ENCODE measurements at regions not wholly inside any gene's neighbourhood (a gene's known extent, or its start where the extent isn't known, plus 50 kb on each side); places are given as distances from the start of the nearest gene placed in this dataset.

GRCh38 chr9:7238247-7238637 is 480.5 kb downstream of the KDM4C start:
- Histone ChIP-seq H3K4me2 (ENCODE audit: extremely low read depth, insufficient read depth, low read length) (no peak overlapping the region), H3K9ac (ENCODE audit: insufficient read depth, low read length) (no peak overlapping the region), H4K20me1 (ENCODE audit: control insufficient read depth, extremely low read depth, insufficient read depth, low read length) (no peaks in the 10 kb centered on the region), H3K9me3 (ENCODE audit: control insufficient read depth, insufficient read depth, low read depth, low read length) (no peaks in the 10 kb centered on the region), H3K36me3 (ENCODE audit: control insufficient read depth, insufficient read depth, low read length) (no peaks in the 10 kb centered on the region), H3K4me3 (replicated peaks in 1 of 4; ENCODE audit: control extremely low read depth in 1 of 4, insufficient read depth in 1 of 4, low read depth in 3 of 4, low read length in 4 of 4) (no peak overlapping the region), H2AFZ (ENCODE audit: low read length) (no peak overlapping the region), H3K79me2 (ENCODE audit: control insufficient read depth, insufficient read depth, low read length) (no peaks in the 10 kb centered on the region), H3K4me1 (ENCODE audit: control insufficient read depth, extremely low read depth, insufficient read depth, low read length) (no peaks in the 10 kb centered on the region), H3K27me3 (ENCODE audit: control insufficient read depth, insufficient read depth, low read length) (no peaks in the 10 kb centered on the region), H3K27ac (ENCODE audit: insufficient read depth, low read length) (no peak overlapping the region)
- no peak for DNase-seq (ENCODE audit: low read depth in 2 of 2)
- TF ChIP-seq, protein P1, sequence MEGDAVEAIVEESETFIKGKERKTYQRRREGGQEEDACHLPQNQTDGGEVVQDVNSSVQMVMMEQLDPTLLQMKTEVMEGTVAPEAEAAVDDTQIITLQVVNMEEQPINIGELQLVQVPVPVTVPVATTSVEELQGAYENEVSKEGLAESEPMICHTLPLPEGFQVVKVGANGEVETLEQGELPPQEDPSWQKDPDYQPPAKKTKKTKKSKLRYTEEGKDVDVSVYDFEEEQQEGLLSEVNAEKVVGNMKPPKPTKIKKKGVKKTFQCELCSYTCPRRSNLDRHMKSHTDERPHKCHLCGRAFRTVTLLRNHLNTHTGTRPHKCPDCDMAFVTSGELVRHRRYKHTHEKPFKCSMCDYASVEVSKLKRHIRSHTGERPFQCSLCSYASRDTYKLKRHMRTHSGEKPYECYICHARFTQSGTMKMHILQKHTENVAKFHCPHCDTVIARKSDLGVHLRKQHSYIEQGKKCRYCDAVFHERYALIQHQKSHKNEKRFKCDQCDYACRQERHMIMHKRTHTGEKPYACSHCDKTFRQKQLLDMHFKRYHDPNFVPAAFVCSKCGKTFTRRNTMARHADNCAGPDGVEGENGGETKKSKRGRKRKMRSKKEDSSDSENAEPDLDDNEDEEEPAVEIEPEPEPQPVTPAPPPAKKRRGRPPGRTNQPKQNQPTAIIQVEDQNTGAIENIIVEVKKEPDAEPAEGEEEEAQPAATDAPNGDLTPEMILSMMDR (conservative IDR thresholded peaks at IDR 0.05 in 1 of 2, IDR thresholded peaks at IDR 0.05 in 1 of 2; ENCODE audit: low read depth in 1 of 2, low read length in 2 of 2): no peak
- TF ChIP-seq EZH2 (IDR thresholded peaks at IDR 0.05; ENCODE audit: low read length, missing control alignments): no peak

- TF ChIP-seq, protein P1 (conservative IDR thresholded peaks at IDR 0.05 in 1 of 2, IDR thresholded peaks at IDR 0.05 in 1 of 2; ENCODE audit: low read depth in 1 of 2, low read length in 2 of 2): no peak
Observed at GRCh38 chr9:7237473-7238246, 479.9 kb downstream of the KDM4C start.

DNA sequence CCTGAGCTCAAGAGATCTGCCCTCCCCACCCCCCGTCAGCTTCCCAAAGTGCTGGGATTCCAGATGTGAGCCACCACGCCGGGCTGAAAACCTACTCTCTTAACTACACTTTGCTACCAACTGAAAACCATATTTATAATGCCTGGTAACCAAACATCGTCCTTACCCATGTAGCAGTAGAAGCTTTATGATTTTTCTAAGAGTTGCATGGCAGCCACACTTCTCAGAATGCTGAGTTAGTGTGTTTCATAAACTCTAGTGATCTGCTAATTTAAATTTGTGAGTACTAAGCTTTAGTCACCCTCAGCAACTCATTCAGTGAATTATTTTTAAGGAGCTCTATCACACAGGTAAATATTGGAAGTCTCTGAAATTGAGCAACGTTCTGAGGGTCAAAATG is 478.4 kb downstream of the KDM4C start:
- H3K79me2 ChIP-seq (ENCODE audit: control insufficient read depth, insufficient read depth, low read length): no peaks in the 10 kb centered on the region
- H2AFZ ChIP-seq (ENCODE audit: low read length): no peak overlapping the region
- H3K4me2 ChIP-seq (ENCODE audit: extremely low read depth, insufficient read depth, low read length): no peak overlapping the region
- no peaks in the 10 kb centered on the region for H4K20me1 ChIP-seq (ENCODE audit: control insufficient read depth, extremely low read depth, insufficient read depth, low read length)
- no peaks in the 10 kb centered on the region for H3K9me3 ChIP-seq (ENCODE audit: control insufficient read depth, insufficient read depth, low read depth, low read length)
- H3K4me3 ChIP-seq (replicated peaks in 1 of 4; ENCODE audit: control extremely low read depth in 1 of 4, insufficient read depth in 1 of 4, low read depth in 3 of 4, low read length in 4 of 4): no peak overlapping the region
- no peak overlapping the region for H3K27ac ChIP-seq (ENCODE audit: insufficient read depth, low read length)
- H3K36me3 ChIP-seq (ENCODE audit: control insufficient read depth, insufficient read depth, low read length): no peaks in the 10 kb centered on the region
- DNase-seq (ENCODE audit: low read depth in 2 of 2): no peak
- no peak overlapping the region for H3K9ac ChIP-seq (ENCODE audit: insufficient read depth, low read length)
- H3K4me1 ChIP-seq (ENCODE audit: control insufficient read depth, extremely low read depth, insufficient read depth, low read length): no peaks in the 10 kb centered on the region
- TF ChIP-seq, protein P1 (conservative IDR thresholded peaks at IDR 0.05 in 1 of 2, IDR thresholded peaks at IDR 0.05 in 1 of 2; ENCODE audit: low read depth in 1 of 2, low read length in 2 of 2): no peak
- TF ChIP-seq EZH2 (IDR thresholded peaks at IDR 0.05; ENCODE audit: low read length, missing control alignments): no peak
- H3K27me3 ChIP-seq (ENCODE audit: control insufficient read depth, insufficient read depth, low read length): no peaks in the 10 kb centered on the region

More at GRCh38 chr9:7237473-7238246, 479.9 kb downstream of the KDM4C start:
- Histone ChIP-seq H3K9me3 (ENCODE audit: control insufficient read depth, insufficient read depth, low read depth, low read length) (no peaks in the 10 kb centered on the region), H3K36me3 (ENCODE audit: control insufficient read depth, insufficient read depth, low read length) (no peaks in the 10 kb centered on the region), H3K4me3 (replicated peaks in 1 of 4; ENCODE audit: control extremely low read depth in 1 of 4, insufficient read depth in 1 of 4, low read depth in 3 of 4, low read length in 4 of 4) (no peak overlapping the region), H3K4me2 (ENCODE audit: extremely low read depth, insufficient read depth, low read length) (no peak overlapping the region), H3K79me2 (ENCODE audit: control insufficient read depth, insufficient read depth, low read length) (no peaks in the 10 kb centered on the region), H3K27ac (ENCODE audit: insufficient read depth, low read length) (no peak overlapping the region), H3K27me3 (ENCODE audit: control insufficient read depth, insufficient read depth, low read length) (no peaks in the 10 kb centered on the region), H2AFZ (ENCODE audit: low read length) (no peak overlapping the region), H4K20me1 (ENCODE audit: control insufficient read depth, extremely low read depth, insufficient read depth, low read length) (no peaks in the 10 kb centered on the region), H3K9ac (ENCODE audit: insufficient read depth, low read length) (no peak overlapping the region), H3K4me1 (ENCODE audit: control insufficient read depth, extremely low read depth, insufficient read depth, low read length) (no peaks in the 10 kb centered on the region)
- peak; percentile 19 to 76 for DNase-seq (ENCODE audit: low read depth in 2 of 2)

Measured in fibroblast of lung (primary cell).